Adrenal gland (tissue), 5 donors: ENCODE measurements at regions not wholly inside any gene's neighbourhood (a gene's known extent, or its start where the extent isn't known, plus 50 kb on each side); places are given as distances from the start of the nearest gene placed in this dataset.

Experiments
- POLR2A ChIP-seq, 2 donors: fragments of 450-650 bp; IDR thresholded peaks; one replicate each; pipeline ENCODE4 v1.6.1; 2017; ENCODE audit warnings: antibody characterized with exemption in 2 of 2, mild to moderate bottlenecking in 2 of 2, moderate library complexity in 1 of 2
- TF ChIP-seq, protein P1 (sequence below), 6 experiments: fragments of 450-650 bp in 4 of 6; fragments of 200-600 bp in 2 of 6; sonication (generic) in 1 of 6; IDR thresholded peaks; 1 replicate in 5 of 6; 2 replicates in 1 of 6; pipeline versions ENCODE4 v1.5.1 to v1.8.0; 2016 to 2021; ENCODE audit warnings: antibody characterized with exemption in 6 of 6, mild to moderate bottlenecking in 2 of 6, moderate library complexity in 1 of 6
- donor health status: DM: no; HTN: no; CAD: no.

DNA sequence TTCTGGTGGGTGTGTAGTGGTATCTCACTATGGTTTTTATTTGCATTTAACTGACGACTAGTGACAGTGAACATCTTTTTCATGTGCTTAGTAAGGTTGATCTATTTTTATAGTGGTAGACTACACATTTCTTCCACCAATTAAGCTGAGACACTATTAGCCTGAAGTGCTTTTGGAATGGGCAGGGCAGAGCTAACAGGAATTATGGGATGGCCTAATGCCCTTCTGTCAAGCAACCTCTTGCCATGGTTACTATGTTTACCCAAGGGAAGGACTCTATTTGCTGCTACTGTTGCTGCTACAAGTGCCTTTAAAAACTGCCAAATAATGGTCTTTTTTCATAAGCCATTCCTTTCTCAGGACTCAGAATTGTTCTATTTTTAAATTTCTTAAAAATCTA lies 676.7 kb upstream of the ACTRT1 start:
- TF ChIP-seq, protein P1, sequence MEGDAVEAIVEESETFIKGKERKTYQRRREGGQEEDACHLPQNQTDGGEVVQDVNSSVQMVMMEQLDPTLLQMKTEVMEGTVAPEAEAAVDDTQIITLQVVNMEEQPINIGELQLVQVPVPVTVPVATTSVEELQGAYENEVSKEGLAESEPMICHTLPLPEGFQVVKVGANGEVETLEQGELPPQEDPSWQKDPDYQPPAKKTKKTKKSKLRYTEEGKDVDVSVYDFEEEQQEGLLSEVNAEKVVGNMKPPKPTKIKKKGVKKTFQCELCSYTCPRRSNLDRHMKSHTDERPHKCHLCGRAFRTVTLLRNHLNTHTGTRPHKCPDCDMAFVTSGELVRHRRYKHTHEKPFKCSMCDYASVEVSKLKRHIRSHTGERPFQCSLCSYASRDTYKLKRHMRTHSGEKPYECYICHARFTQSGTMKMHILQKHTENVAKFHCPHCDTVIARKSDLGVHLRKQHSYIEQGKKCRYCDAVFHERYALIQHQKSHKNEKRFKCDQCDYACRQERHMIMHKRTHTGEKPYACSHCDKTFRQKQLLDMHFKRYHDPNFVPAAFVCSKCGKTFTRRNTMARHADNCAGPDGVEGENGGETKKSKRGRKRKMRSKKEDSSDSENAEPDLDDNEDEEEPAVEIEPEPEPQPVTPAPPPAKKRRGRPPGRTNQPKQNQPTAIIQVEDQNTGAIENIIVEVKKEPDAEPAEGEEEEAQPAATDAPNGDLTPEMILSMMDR (IDR thresholded peaks at IDR 0.05) = no peak
- TF ChIP-seq POLR2A (IDR thresholded peaks at IDR 0.05) = no peak
